Suprapubic skin (tissue), 3 donors: ENCODE measurements at regions not wholly inside any gene's neighbourhood (a gene's known extent, or its start where the extent isn't known, plus 50 kb on each side); places are given as distances from the start of the nearest gene placed in this dataset.

Source experiments
- POLR2A ChIP-seq, 2 donors: fragments of 450-650 bp; IDR thresholded peaks; one replicate each; pipeline ENCODE4 v1.6.1; 2017; ENCODE audit warnings: antibody characterized with exemption in 2 of 2, mild to moderate bottlenecking in 2 of 2, moderate library complexity in 2 of 2
- TF ChIP-seq, protein P1 (sequence below), 2 donors: fragments of 200-600 bp in 1 of 2; fragments of 450-650 bp in 1 of 2; sonication (generic) in 1 of 2; IDR thresholded peaks; one replicate each; pipeline ENCODE4 v1.5.1; 2016 to 2019; ENCODE audit warnings: antibody characterized with exemption in 2 of 2, mild to moderate bottlenecking in 1 of 2, moderate library complexity in 1 of 2

GRCh38 chr17:53314521-53314920, 508.2 kb upstream of the KIF2B start:
- no peak for TF ChIP-seq POLR2A (IDR thresholded peaks at IDR 0.05)
- TF ChIP-seq, protein P1, sequence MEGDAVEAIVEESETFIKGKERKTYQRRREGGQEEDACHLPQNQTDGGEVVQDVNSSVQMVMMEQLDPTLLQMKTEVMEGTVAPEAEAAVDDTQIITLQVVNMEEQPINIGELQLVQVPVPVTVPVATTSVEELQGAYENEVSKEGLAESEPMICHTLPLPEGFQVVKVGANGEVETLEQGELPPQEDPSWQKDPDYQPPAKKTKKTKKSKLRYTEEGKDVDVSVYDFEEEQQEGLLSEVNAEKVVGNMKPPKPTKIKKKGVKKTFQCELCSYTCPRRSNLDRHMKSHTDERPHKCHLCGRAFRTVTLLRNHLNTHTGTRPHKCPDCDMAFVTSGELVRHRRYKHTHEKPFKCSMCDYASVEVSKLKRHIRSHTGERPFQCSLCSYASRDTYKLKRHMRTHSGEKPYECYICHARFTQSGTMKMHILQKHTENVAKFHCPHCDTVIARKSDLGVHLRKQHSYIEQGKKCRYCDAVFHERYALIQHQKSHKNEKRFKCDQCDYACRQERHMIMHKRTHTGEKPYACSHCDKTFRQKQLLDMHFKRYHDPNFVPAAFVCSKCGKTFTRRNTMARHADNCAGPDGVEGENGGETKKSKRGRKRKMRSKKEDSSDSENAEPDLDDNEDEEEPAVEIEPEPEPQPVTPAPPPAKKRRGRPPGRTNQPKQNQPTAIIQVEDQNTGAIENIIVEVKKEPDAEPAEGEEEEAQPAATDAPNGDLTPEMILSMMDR (IDR thresholded peaks at IDR 0.05) = no peak
